GM12875 (cell line): ENCODE measurements at regions not wholly inside any gene's neighbourhood (a gene's known extent, or its start where the extent isn't known, plus 50 kb on each side); places are given as distances from the start of the nearest gene placed in this dataset.

Experiments used
- H3K4me3 ChIP-seq: one replicate; pipeline ENCODE4 v1.5.1; 2011; ENCODE audit warnings: low read depth, low read length, control low read depth
- TF ChIP-seq, protein P1 (sequence below): IDR thresholded peaks from 2 replicates; pipeline ENCODE4 v1.5.1; 2011; ENCODE audit warnings: low read depth, mild to moderate bottlenecking, control low read depth, inconsistent platforms, low read length, moderate library complexity, borderline replicate concordance; ENCODE audit not compliant: insufficient read depth

- TF ChIP-seq, protein P1, sequence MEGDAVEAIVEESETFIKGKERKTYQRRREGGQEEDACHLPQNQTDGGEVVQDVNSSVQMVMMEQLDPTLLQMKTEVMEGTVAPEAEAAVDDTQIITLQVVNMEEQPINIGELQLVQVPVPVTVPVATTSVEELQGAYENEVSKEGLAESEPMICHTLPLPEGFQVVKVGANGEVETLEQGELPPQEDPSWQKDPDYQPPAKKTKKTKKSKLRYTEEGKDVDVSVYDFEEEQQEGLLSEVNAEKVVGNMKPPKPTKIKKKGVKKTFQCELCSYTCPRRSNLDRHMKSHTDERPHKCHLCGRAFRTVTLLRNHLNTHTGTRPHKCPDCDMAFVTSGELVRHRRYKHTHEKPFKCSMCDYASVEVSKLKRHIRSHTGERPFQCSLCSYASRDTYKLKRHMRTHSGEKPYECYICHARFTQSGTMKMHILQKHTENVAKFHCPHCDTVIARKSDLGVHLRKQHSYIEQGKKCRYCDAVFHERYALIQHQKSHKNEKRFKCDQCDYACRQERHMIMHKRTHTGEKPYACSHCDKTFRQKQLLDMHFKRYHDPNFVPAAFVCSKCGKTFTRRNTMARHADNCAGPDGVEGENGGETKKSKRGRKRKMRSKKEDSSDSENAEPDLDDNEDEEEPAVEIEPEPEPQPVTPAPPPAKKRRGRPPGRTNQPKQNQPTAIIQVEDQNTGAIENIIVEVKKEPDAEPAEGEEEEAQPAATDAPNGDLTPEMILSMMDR = no peak
These were observed 522.6 kb upstream of the PLXNA2 start for GRCh38 chr1:208766832-208767231.

DNA sequence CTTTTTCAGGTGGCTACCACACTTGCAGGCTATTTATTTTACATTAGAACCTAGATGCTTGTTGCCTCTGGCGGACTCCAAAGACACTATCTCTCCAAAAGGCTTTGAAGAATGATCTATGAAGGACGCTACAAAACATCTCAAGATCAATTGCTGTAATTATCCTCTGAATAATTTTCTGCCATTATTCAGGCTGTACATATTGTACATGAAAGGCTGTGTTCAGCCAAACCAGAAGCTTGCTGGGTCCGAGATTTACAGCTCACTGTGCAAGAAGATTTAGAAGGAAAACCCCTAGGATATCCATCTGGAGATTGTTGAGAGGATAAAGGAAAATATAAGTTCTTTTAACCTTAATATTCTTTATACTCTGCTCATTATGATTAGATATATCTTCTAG lies 523.6 kb upstream of the PLXNA2 start:
- H3K4me3 ChIP-seq = no peak overlapping the region
- TF ChIP-seq, protein P1 = no peak

More at GRCh38 chr1:208766832-208767231, 522.6 kb upstream of the PLXNA2 start:
- no peak overlapping the region for H3K4me3 ChIP-seq

DNA sequence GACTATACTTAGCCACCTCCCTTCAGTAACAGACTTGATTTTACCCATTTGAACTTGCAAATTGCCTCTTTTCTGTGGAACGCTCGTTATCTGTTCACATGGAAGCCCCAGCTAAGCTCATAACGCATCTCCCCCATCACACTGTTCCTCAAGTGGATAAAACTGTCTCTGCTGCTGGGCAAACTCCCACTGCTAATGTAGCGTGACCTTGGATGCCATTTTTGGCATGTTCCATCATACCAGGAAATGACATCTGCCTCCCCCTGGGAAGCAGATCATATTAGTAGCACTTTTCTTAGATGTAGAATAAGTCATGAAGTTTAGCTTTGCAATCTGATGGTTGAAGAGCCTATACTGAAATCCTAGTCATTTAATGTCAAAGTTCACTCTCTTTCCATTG lies 528.7 kb upstream of the PLXNA2 start:
- H3K4me3 ChIP-seq = no peak overlapping the region
- TF ChIP-seq, protein P1 = no peak

DNA sequence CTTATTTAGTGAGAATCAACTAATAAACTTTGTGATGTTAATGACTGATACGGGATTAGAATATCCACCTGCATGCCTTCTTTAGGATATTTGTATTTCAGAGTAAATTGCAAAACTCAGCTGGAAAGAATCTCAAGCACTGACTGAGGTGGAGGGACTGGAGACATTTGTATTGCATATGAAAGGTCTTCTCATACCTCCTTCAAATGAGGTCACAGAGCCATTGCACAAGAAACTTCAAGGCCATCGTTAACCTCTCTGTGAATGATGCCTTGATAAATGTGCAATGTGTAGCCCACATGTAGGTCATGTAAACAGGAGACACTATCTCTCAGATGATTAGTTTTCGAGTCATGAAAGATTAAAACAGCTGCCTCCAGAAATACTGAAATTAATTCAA lies 531.7 kb upstream of the PLXNA2 start:
- TF ChIP-seq, protein P1 = no peak

GRCh38 chr1:208778417-208778816 lies 534.2 kb upstream of the PLXNA2 start:
- H3K4me3 ChIP-seq = no peak overlapping the region
- TF ChIP-seq, protein P1 = no peak

More for the DNA sequence above, 531.7 kb upstream of the PLXNA2 start:
- no peak overlapping the region for H3K4me3 ChIP-seq

DNA sequence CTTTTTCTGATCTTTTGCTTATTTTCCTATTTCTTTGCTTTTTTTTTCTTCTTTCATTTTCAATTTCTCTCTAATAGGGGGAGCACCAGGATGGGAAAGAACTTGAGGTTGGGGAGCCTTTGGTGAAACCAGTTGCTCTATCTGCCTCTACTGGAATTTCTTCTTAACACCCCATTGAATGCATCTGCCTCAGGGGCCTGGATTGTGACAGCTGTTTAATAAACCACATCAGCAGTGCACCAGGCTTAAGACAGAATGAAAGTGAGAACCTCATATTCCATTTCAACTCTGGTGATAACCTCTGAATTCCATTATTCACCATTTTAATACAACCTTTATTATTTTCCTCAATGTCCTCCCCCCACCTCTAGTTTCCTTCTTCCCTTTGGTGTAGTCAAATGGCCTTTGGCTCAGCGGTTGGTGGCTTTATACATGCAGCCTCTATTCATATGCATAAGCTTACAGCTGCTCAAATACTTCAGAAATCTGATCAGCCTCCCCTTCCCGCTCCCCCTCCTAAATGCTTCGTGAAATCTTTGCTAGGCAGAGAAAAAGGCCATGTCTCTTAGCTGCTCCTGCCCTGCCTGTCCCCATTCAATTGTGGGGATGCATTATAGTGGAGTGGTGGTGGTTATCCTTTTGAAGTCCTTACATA lies 537.3 kb upstream of the PLXNA2 start:
- no peak overlapping the region for H3K4me3 ChIP-seq
- TF ChIP-seq, protein P1 = no peak

GRCh38 chr1:208782186-208782585 lies 538.0 kb upstream of the PLXNA2 start:
- no peak overlapping the region for H3K4me3 ChIP-seq
- TF ChIP-seq, protein P1 = no peak
